Keratinocyte (primary cell): ENCODE measurements at regions not wholly inside any gene's neighbourhood (a gene's known extent, or its start where the extent isn't known, plus 50 kb on each side); places are given as distances from the start of the nearest gene placed in this dataset.

Experiments
- DNase-seq: peaks from one replicate; pipeline ENCODE4 v3.0.0-alpha.2; 2011; ENCODE audit warnings: low read depth, missing footprints, low spot score
- FAIRE-seq: peaks from 2 replicates; lab custom pipeline; 2011; peaks lifted over from hg19 to GRCh38; lab: Jason Lieb, UNC
- H2AFZ ChIP-seq: 2 replicates; pipeline ENCODE4 v1.6.0; 2012; ENCODE audit warnings: low read length, control low read depth, inconsistent platforms; ENCODE audit not compliant: control insufficient read depth
- H3K27ac ChIP-seq: 2 replicates; pipeline ENCODE4 v1.5.1; 2011; ENCODE audit warnings: low read length; ENCODE audit not compliant: control insufficient read depth, insufficient read depth
- H3K27me3 ChIP-seq: 3 replicates; pipeline ENCODE4 v1.6.0; 2011; ENCODE audit warnings: low read length; ENCODE audit not compliant: control insufficient read depth, insufficient read depth; ENCODE audit errors: extremely low read depth
- H3K36me3 ChIP-seq, 2 experiments: 2 replicates in 1 of 2; 3 replicates in 1 of 2; pipeline ENCODE4 v1.5.1; 2011; ENCODE audit warnings: low read length in 2 of 2, mild to moderate bottlenecking in 1 of 2; ENCODE audit not compliant: control insufficient read depth in 2 of 2, insufficient read depth in 2 of 2; ENCODE audit errors: extremely low read depth in 1 of 2
- H3K4me1 ChIP-seq: 3 replicates; pipeline ENCODE4 v1.5.1; 2011; ENCODE audit warnings: low read length; ENCODE audit not compliant: control insufficient read depth, insufficient read depth; ENCODE audit errors: extremely low read depth
- H3K4me2 ChIP-seq: 3 replicates; pipeline ENCODE4 v1.6.0; 2011; ENCODE audit warnings: low read depth, low read length; ENCODE audit not compliant: control insufficient read depth, insufficient read depth; ENCODE audit errors: extremely low read depth
- H3K4me3 ChIP-seq, 3 experiments: fragments of 200-600 bp in 1 of 3; sonication (generic) in 1 of 3; 2 replicates in 2 of 3; 3 replicates in 1 of 3; pipeline ENCODE4 v1.5.1; 2011 to 2016; ENCODE audit warnings: low read length in 3 of 3, mild to moderate bottlenecking in 3 of 3, control low read depth in 2 of 3, inconsistent platforms in 1 of 3, low read depth in 1 of 3, mixed read lengths in 1 of 3, mixed run types in 1 of 3, moderate library complexity in 1 of 3; ENCODE audit not compliant: control insufficient read depth in 2 of 3, insufficient read depth in 2 of 3; ENCODE audit errors: extremely low read depth in 1 of 3
- H3K79me2 ChIP-seq: 2 replicates; pipeline ENCODE4 v1.6.0; 2012; ENCODE audit warnings: low read length; ENCODE audit not compliant: control insufficient read depth, insufficient read depth
- H3K9ac ChIP-seq: 3 replicates; pipeline ENCODE4 v1.6.0; 2011; ENCODE audit warnings: low read length; ENCODE audit not compliant: control insufficient read depth, insufficient read depth; ENCODE audit errors: extremely low read depth
- H3K9me1 ChIP-seq: 3 replicates; pipeline ENCODE4 v1.6.0; 2011; ENCODE audit warnings: low read length; ENCODE audit not compliant: control insufficient read depth, insufficient read depth; ENCODE audit errors: extremely low read depth
- H3K9me3 ChIP-seq: 2 replicates; pipeline ENCODE4 v1.5.1; 2012; ENCODE audit warnings: low read depth, low read length; ENCODE audit not compliant: control insufficient read depth
- H4K20me1 ChIP-seq: 3 replicates; pipeline ENCODE4 v1.6.0; 2011; ENCODE audit warnings: low read length; ENCODE audit not compliant: control insufficient read depth, insufficient read depth; ENCODE audit errors: extremely low read depth
- EZH2 ChIP-seq: IDR thresholded peaks from one replicate; pipeline ENCODE4 v1.6.1; 2012; ENCODE audit warnings: inconsistent platforms, mild to moderate bottlenecking, low read length, moderate library complexity
- dilution Hi-C: fragments of 300-500 bp; cut with MboI; formaldehyde crosslinking; loops from one replicate; pipeline ENCODE4 v1.7.0; 2020; ENCODE audit warnings: low sequenced_read_pairs; ENCODE audit not compliant: extremely low pct_ligation_motif_present
- TF ChIP-seq, protein P1 (sequence below), 3 experiments: IDR thresholded peaks in 1 of 3; conservative IDR thresholded peaks in 1 of 3; optimal IDR thresholded peaks in 1 of 3; 2 replicates in 2 of 3; 3 replicates in 1 of 3; pipeline versions ENCODE3 to v1.5.1; 2011; ENCODE audit warnings: low read length in 3 of 3, mild to moderate bottlenecking in 3 of 3, moderate library complexity in 2 of 3, control low read depth in 1 of 3, inconsistent platforms in 1 of 3; ENCODE audit not compliant: insufficient read depth in 2 of 3; ENCODE audit errors: extremely low read depth in 1 of 3

- Histone ChIP-seq H2AFZ (no peak overlapping the region), H4K20me1 (no peaks in the 10 kb centered on the region), H3K9me1 (no peaks in the 10 kb centered on the region), H3K9ac (no peak overlapping the region), H3K9me3 (no peaks in the 10 kb centered on the region), H3K4me1 (no peaks in the 10 kb centered on the region), H3K27ac (no peak overlapping the region), H3K79me2 (no peaks in the 10 kb centered on the region), H3K4me2 (no peak overlapping the region), H3K27me3 (no peaks in the 10 kb centered on the region), H3K4me3 (no peak overlapping the region), H3K36me3 (no peaks in the 10 kb centered on the region)
- FAIRE-seq (no peak), DNase-seq (no peak)
- dilution Hi-C loops = no loop called here
- no peak for TF ChIP-seq EZH2
- TF ChIP-seq, protein P1, sequence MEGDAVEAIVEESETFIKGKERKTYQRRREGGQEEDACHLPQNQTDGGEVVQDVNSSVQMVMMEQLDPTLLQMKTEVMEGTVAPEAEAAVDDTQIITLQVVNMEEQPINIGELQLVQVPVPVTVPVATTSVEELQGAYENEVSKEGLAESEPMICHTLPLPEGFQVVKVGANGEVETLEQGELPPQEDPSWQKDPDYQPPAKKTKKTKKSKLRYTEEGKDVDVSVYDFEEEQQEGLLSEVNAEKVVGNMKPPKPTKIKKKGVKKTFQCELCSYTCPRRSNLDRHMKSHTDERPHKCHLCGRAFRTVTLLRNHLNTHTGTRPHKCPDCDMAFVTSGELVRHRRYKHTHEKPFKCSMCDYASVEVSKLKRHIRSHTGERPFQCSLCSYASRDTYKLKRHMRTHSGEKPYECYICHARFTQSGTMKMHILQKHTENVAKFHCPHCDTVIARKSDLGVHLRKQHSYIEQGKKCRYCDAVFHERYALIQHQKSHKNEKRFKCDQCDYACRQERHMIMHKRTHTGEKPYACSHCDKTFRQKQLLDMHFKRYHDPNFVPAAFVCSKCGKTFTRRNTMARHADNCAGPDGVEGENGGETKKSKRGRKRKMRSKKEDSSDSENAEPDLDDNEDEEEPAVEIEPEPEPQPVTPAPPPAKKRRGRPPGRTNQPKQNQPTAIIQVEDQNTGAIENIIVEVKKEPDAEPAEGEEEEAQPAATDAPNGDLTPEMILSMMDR (optimal IDR thresholded peaks at IDR 0.05 in 1 of 3, IDR thresholded peaks at IDR 0.05 in 1 of 3, conservative IDR thresholded peaks at IDR 0.05 in 1 of 3; ENCODE audit: extremely low read depth in 1 of 3, insufficient read depth in 2 of 3, low read length in 3 of 3) = no peak
Observed at GRCh38 chr2:176392249-176392648, 123.0 kb downstream of the MTX2 start.

DNA sequence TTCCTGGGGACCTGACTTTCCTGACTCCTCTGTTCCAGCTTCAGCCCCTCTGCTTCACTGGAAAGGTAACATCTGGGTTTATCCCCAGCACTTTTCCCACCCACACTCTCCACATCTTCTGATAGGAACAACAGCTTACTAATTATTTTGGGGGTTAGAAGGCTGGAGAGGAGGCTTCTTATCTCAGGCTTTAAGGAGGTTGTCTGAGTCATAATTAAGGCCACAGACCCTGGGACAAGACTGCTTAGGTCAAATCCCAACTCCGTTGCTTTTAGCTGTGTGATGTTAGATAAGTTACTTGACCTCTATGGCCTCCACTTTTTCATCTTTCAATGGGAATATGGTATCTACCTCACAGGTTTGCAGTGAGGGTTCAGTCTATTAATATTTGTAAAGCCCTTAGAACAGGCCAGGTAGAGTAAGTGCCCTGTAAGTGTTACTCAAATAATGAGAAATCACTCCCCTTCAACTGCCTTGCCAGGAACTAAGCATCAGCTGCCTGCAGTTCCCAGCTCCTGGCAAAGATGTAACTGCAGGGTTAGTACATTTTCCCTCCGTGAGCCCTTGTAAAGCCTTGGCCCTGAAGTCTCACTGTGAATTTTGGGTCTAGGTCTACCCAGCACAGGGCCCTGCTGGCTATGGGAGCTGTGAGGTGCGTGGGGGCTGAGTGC, 123.6 kb downstream of the MTX2 start:
- FAIRE-seq = no peak
- dilution Hi-C loops = no loop called here
- Histone ChIP-seq H3K9ac (no peak overlapping the region), H3K4me1 (no peaks in the 10 kb centered on the region), H3K27ac (no peak overlapping the region), H3K27me3 (no peaks in the 10 kb centered on the region), H3K4me3 (no peak overlapping the region), H3K9me3 (no peaks in the 10 kb centered on the region), H2AFZ (no peak overlapping the region), H3K79me2 (no peaks in the 10 kb centered on the region), H3K36me3 (no peaks in the 10 kb centered on the region), H3K9me1 (no peaks in the 10 kb centered on the region), H4K20me1 (no peaks in the 10 kb centered on the region), H3K4me2 (no peak overlapping the region)
- no peak for DNase-seq
- TF ChIP-seq, protein P1 (optimal IDR thresholded peaks at IDR 0.05 in 1 of 3, IDR thresholded peaks at IDR 0.05 in 1 of 3, conservative IDR thresholded peaks at IDR 0.05 in 1 of 3; ENCODE audit: extremely low read depth in 1 of 3, insufficient read depth in 2 of 3, low read length in 3 of 3) = no peak
- no peak for TF ChIP-seq EZH2
